K562 (cell line): ENCODE measurements at regions not wholly inside any gene's neighbourhood (a gene's known extent, or its start where the extent isn't known, plus 50 kb on each side); places are given as distances from the start of the nearest gene placed in this dataset.

Experiments
- ADNP ChIP-seq: fragments of 200-800 bp; sonication (Bioruptor generic); IDR thresholded peaks from 2 replicates; pipeline ENCODE4 v1.6.1; 2016; ENCODE audit warnings: missing genetic modification characterization, missing compliant biosample characterization
- ATF7 ChIP-seq: fragments of 450-650 bp; IDR thresholded peaks from 2 replicates; pipeline ENCODE4 v1.7.1; 2014; ENCODE audit warnings: mild to moderate bottlenecking, moderate library complexity
- CREB1 ChIP-seq, 2 experiments: sonication (generic) in 1 of 2; formaldehyde crosslinking in 1 of 2; IDR thresholded peaks; 2 replicates each; pipeline versions ENCODE4 v1.6.1 to v1.8.0; 2012 to 2022; ENCODE audit warnings: inconsistent platforms in 1 of 2, mild to moderate bottlenecking in 1 of 2, missing genetic modification reagents in 1 of 2, moderate library complexity in 1 of 2
- DACH1 ChIP-seq: fragments of 450-650 bp; IDR thresholded peaks from 2 replicates; pipeline ENCODE4 v1.6.1; 2018; ENCODE audit not compliant: partially characterized antibody
- ESRRA ChIP-seq: fragments of 450-650 bp; IDR thresholded peaks from 2 replicates; pipeline ENCODE4 v1.6.1; 2014; ENCODE audit warnings: low read depth, mild to moderate bottlenecking, moderate library complexity, borderline replicate concordance
- ETV1 ChIP-seq: fragments of 450-650 bp; conservative IDR thresholded peaks from 2 replicates; pipeline ENCODE4 v1.6.1; 2016; ENCODE audit warnings: missing genetic modification characterization, control low read depth, low read depth, missing compliant biosample characterization
- MECOM ChIP-seq: fragments of 250-450 bp; sonication (Bioruptor Pico); IDR thresholded peaks from 2 replicates; pipeline ENCODE4 v1.8.0; 2022; ENCODE audit warnings: inconsistent platforms
- NRF1 ChIP-seq, 2 experiments: fragments of 450-650 bp; IDR thresholded peaks in 1 of 2; conservative IDR thresholded peaks in 1 of 2; 2 replicates each; pipeline ENCODE4 v1.6.1; 2014; ENCODE audit warnings: mild to moderate bottlenecking in 2 of 2
- PML ChIP-seq: IDR thresholded peaks from 2 replicates; pipeline ENCODE4 v1.6.1; 2012; ENCODE audit warnings: low read length, inconsistent platforms
- PURB ChIP-seq: sonication (generic); formaldehyde crosslinking; IDR thresholded peaks from 2 replicates; pipeline ENCODE4 v1.9.0; 2021; ENCODE audit warnings: low read depth, mild to moderate bottlenecking, missing genetic modification reagents
- SIN3B ChIP-seq: fragments of 450-650 bp; IDR thresholded peaks from 2 replicates; pipeline ENCODE4 v1.6.1; 2017; ENCODE audit warnings: low read depth, mild to moderate bottlenecking, moderate library complexity
- SMARCA4 ChIP-seq: fragments of 450-650 bp; IDR thresholded peaks from 2 replicates; pipeline ENCODE4 v1.6.1; 2016
- U2AF2 ChIP-seq: fragments of 200-400 bp; formaldehyde crosslinking; optimal IDR thresholded peaks from 2 replicates; pipeline ENCODE3; 2017; ENCODE audit warnings: low read depth, mild to moderate bottlenecking, low read length
- XRCC3 ChIP-seq: fragments of 450-650 bp; IDR thresholded peaks from 2 replicates; pipeline ENCODE4 v1.6.1; 2017; ENCODE audit warnings: mild to moderate bottlenecking, moderate library complexity
- ZNF311 ChIP-seq: fragments of 250-450 bp; sonication (Bioruptor Pico); IDR thresholded peaks from 2 replicates; pipeline ENCODE4 v1.4.0; 2020; ENCODE audit warnings: mild to moderate bottlenecking, moderate library complexity
- ZNF324 ChIP-seq: fragments of 250-450 bp; sonication (Bioruptor Pico); IDR thresholded peaks from 2 replicates; pipeline ENCODE4 v1.4.0; 2020; ENCODE audit warnings: mild to moderate bottlenecking
- ZNF444 ChIP-seq: fragments of 250-450 bp; sonication (Bioruptor Pico); IDR thresholded peaks from 2 replicates; pipeline ENCODE4 v1.4.0; 2020; ENCODE audit warnings: mild to moderate bottlenecking, moderate library complexity
- TF ChIP-seq, protein P1 (sequence below): fragments of 450-650 bp; IDR thresholded peaks from 2 replicates; pipeline ENCODE4 v1.6.1; 2018; ENCODE audit warnings: mild to moderate bottlenecking, low read depth; ENCODE audit not compliant: partially characterized antibody
- TF ChIP-seq, protein P2 (sequence below): fragments of 250-450 bp; sonication (Bioruptor Pico); IDR thresholded peaks from 2 replicates; pipeline ENCODE4 v1.8.0; 2021; ENCODE audit warnings: borderline replicate concordance, mild to moderate bottlenecking, moderate library complexity; ENCODE audit not compliant: poor library complexity, severe bottlenecking
- TF ChIP-seq, protein P3 (sequence below): sonication (generic); formaldehyde crosslinking; IDR thresholded peaks from 2 replicates; pipeline ENCODE4 v1.8.1; 2022; ENCODE audit warnings: missing genetic modification reagents
- TF ChIP-seq, protein P4 (sequence below): fragments of 450-650 bp; IDR thresholded peaks from 2 replicates; pipeline ENCODE4 v1.6.1; 2017; ENCODE audit warnings: mild to moderate bottlenecking, moderate library complexity
- TF ChIP-seq, protein P5 (sequence below): fragments of 450-650 bp; IDR thresholded peaks from 2 replicates; pipeline ENCODE4 v1.6.1; 2017; ENCODE audit warnings: antibody characterized with exemption, mild to moderate bottlenecking

DNA sequence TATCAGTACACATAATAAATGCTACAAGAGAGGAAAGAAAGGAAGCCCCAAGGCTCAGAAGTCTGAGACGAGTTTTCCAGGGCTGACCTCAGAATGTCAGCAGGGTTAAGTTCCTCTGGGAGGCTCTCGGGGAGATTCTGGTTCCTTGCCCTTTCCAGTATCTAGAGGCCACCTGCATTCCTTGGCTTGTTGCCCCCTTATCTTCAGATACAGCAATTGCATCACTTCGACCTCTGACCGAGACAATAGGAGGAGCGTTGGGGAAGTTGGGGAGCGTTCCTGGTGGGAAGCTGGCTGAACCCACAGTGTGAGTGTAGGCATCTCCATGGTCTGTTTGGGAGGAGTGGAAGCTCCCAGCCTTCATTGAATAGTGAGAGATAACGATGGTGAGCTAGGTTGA, 72.0 kb upstream of the MTPN start (continued):
- TF ChIP-seq, protein P1, sequence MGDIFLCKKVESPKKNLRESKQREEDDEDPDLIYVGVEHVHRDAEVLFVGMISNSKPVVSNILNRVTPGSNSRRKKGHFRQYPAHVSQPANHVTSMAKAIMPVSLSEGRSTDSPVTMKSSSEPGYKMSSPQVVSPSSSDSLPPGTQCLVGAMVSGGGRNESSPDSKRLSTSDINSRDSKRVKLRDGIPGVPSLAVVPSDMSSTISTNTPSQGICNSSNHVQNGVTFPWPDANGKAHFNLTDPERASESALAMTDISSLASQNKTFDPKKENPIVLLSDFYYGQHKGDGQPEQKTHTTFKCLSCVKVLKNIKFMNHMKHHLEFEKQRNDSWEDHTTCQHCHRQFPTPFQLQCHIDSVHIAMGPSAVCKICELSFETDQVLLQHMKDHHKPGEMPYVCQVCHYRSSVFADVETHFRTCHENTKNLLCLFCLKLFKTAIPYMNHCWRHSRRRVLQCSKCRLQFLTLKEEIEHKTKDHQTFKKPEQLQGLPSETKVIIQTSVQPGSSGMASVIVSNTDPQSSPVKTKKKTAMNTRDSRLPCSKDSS = no peak
- TF ChIP-seq ZNF444 (no peak), PURB (CRISPR knock-in tag) (no peak), DACH1 (no peak), ADNP (tag) (no peak; the same call in 1 of the 2 replicates), SIN3B (no peak), ESRRA (no peak), U2AF2 (no peak), ZNF324 (CRISPR knock-in tag) (no peak), ZNF311 (CRISPR knock-in tag) (no peak), NRF1 (conservative IDR thresholded peaks at IDR 0.05 in 1 of 2, IDR thresholded peaks at IDR 0.05 in 1 of 2) (no peak), ETV1 (tag) (no peak), XRCC3 (no peak), CREB1 (IDR thresholded peaks at IDR 0.05) (no peak), CREB1 (CRISPR knock-in tag; IDR thresholded peaks at IDR 0.05) (no peak), MECOM (CRISPR knock-in tag) (peak; percentile 15; the same call in 1 of the 2 replicates), SMARCA4 (peak; percentile 75), ATF7 (peak; percentile 31; the same call in 1 of the 2 replicates), PML (peak; percentile 51; the same call in 1 of the 2 replicates)
- TF ChIP-seq, protein P2, sequence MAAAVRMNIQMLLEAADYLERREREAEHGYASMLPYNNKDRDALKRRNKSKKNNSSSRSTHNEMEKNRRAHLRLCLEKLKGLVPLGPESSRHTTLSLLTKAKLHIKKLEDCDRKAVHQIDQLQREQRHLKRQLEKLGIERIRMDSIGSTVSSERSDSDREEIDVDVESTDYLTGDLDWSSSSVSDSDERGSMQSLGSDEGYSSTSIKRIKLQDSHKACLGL (CRISPR knock-in tag) = no peak
- TF ChIP-seq, protein P3, sequence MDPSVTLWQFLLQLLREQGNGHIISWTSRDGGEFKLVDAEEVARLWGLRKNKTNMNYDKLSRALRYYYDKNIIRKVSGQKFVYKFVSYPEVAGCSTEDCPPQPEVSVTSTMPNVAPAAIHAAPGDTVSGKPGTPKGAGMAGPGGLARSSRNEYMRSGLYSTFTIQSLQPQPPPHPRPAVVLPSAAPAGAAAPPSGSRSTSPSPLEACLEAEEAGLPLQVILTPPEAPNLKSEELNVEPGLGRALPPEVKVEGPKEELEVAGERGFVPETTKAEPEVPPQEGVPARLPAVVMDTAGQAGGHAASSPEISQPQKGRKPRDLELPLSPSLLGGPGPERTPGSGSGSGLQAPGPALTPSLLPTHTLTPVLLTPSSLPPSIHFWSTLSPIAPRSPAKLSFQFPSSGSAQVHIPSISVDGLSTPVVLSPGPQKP (CRISPR knock-in tag) = no peak
- TF ChIP-seq, protein P4, sequence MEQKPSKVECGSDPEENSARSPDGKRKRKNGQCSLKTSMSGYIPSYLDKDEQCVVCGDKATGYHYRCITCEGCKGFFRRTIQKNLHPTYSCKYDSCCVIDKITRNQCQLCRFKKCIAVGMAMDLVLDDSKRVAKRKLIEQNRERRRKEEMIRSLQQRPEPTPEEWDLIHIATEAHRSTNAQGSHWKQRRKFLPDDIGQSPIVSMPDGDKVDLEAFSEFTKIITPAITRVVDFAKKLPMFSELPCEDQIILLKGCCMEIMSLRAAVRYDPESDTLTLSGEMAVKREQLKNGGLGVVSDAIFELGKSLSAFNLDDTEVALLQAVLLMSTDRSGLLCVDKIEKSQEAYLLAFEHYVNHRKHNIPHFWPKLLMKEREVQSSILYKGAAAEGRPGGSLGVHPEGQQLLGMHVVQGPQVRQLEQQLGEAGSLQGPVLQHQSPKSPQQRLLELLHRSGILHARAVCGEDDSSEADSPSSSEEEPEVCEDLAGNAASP = no peak
- TF ChIP-seq, protein P5, sequence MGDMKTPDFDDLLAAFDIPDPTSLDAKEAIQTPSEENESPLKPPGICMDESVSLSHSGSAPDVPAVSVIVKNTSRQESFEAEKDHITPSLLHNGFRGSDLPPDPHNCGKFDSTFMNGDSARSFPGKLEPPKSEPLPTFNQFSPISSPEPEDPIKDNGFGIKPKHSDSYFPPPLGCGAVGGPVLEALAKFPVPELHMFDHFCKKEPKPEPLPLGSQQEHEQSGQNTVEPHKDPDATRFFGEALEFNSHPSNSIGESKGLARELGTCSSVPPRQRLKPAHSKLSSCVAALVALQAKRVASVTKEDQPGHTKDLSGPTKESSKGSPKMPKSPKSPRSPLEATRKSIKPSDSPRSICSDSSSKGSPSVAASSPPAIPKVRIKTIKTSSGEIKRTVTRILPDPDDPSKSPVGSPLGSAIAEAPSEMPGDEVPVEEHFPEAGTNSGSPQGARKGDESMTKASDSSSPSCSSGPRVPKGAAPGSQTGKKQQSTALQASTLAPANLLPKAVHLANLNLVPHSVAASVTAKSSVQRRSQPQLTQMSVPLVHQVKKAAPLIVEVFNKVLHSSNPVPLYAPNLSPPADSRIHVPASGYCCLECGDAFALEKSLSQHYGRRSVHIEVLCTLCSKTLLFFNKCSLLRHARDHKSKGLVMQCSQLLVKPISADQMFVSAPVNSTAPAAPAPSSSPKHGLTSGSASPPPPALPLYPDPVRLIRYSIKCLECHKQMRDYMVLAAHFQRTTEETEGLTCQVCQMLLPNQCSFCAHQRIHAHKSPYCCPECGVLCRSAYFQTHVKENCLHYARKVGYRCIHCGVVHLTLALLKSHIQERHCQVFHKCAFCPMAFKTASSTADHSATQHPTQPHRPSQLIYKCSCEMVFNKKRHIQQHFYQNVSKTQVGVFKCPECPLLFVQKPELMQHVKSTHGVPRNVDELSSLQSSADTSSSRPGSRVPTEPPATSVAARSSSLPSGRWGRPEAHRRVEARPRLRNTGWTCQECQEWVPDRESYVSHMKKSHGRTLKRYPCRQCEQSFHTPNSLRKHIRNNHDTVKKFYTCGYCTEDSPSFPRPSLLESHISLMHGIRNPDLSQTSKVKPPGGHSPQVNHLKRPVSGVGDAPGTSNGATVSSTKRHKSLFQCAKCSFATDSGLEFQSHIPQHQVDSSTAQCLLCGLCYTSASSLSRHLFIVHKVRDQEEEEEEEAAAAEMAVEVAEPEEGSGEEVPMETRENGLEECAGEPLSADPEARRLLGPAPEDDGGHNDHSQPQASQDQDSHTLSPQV = no peak
